GM23338 (cell line): ENCODE measurements at regions not wholly inside any gene's neighbourhood (a gene's known extent, or its start where the extent isn't known, plus 50 kb on each side); places are given as distances from the start of the nearest gene placed in this dataset.

Source experiments
- ATAC-seq: fragments of 200-7000 bp; cut with Tn5 transposase; 3 replicates; pipeline ENCODE4 v1.9.1; 2020
- DNase-seq: peaks from one replicate; pipeline ENCODE4 v3.0.0-alpha.2; 2015; ENCODE audit warnings: low spot score
- H2AFZ ChIP-seq: fragments of 200-600 bp; sonication (generic); 2 replicates; pipeline ENCODE4 v1.8.0; 2016; ENCODE audit warnings: antibody characterized with exemption, mild to moderate bottlenecking, moderate library complexity
- H3F3A ChIP-seq: fragments of 200-600 bp; sonication (generic); replicated peaks from 2 replicates; pipeline ENCODE4 v1.8.0; 2017; ENCODE audit warnings: antibody characterized with exemption, mixed run types, low read depth
- H3K27ac ChIP-seq: fragments of 200-600 bp; sonication (generic); 2 replicates; pipeline ENCODE4 v1.6.1; 2016; ENCODE audit warnings: low read depth
- H3K27me3 ChIP-seq: fragments of 200-600 bp; sonication (generic); 2 replicates; pipeline ENCODE4 v1.8.0; 2016; ENCODE audit warnings: mild to moderate bottlenecking, mixed run types, moderate library complexity; ENCODE audit not compliant: insufficient read depth
- H3K36me3 ChIP-seq: fragments of 200-600 bp; sonication (generic); 2 replicates; pipeline ENCODE4 v1.8.0; 2016; ENCODE audit warnings: mild to moderate bottlenecking; ENCODE audit not compliant: insufficient read depth
- H3K4me1 ChIP-seq: fragments of 200-600 bp; sonication (generic); 2 replicates; pipeline ENCODE4 v1.8.0; 2016; ENCODE audit warnings: mild to moderate bottlenecking, moderate library complexity; ENCODE audit not compliant: insufficient read depth
- H3K4me2 ChIP-seq: fragments of 200-600 bp; sonication (generic); 2 replicates; pipeline ENCODE4 v1.7.1; 2017; ENCODE audit warnings: mixed run types
- H3K4me3 ChIP-seq: fragments of 200-600 bp; sonication (generic); 2 replicates; pipeline ENCODE4 v1.6.1; 2016; ENCODE audit warnings: mixed run types
- H3K79me2 ChIP-seq: fragments of 200-600 bp; sonication (generic); replicated peaks from 2 replicates; pipeline ENCODE4 v1.8.0; 2017; ENCODE audit warnings: mild to moderate bottlenecking; ENCODE audit not compliant: insufficient read depth
- H3K9me2 ChIP-seq: fragments of 200-600 bp; sonication (generic); 2 replicates; pipeline ENCODE4 v1.8.0; 2017; ENCODE audit not compliant: insufficient read depth
- H4K20me1 ChIP-seq: fragments of 200-600 bp; sonication (generic); replicated peaks from 2 replicates; pipeline ENCODE4 v1.8.0; 2017; ENCODE audit warnings: mild to moderate bottlenecking; ENCODE audit not compliant: insufficient read depth
- H3K27ac Mint-ChIP-seq: 2 replicates; pipeline ENCODE4 v1.8.0; 2020; ENCODE audit warnings: inconsistent platforms, mild to moderate bottlenecking, moderate library complexity, mixed read lengths
- H3K27me3 Mint-ChIP-seq: 3 replicates; pipeline ENCODE4 v1.8.0; 2022; ENCODE audit warnings: low read depth, mild to moderate bottlenecking, moderate library complexity, mixed read lengths, inconsistent platforms; ENCODE audit not compliant: insufficient read depth, poor library complexity
- H3K36me3 Mint-ChIP-seq: 3 replicates; pipeline ENCODE4 v1.8.0; 2021; ENCODE audit warnings: low read depth, mild to moderate bottlenecking, inconsistent platforms, moderate library complexity, mixed read lengths
- H3K4me1 Mint-ChIP-seq: 3 replicates; pipeline ENCODE4 v1.8.0; 2020; ENCODE audit warnings: mild to moderate bottlenecking, inconsistent platforms, mixed read lengths
- H3K4me3 Mint-ChIP-seq: 3 replicates; pipeline ENCODE4 v1.8.0; 2021; ENCODE audit warnings: moderate library complexity, mild to moderate bottlenecking, inconsistent platforms, mixed read lengths
- H3K9me3 Mint-ChIP-seq: 3 replicates; pipeline ENCODE4 v1.8.0; 2020; ENCODE audit warnings: moderate library complexity, mild to moderate bottlenecking, inconsistent platforms, mixed read lengths
- CREB1 ChIP-seq: fragments of 250-450 bp; sonication (Bioruptor Pico); IDR thresholded peaks from 2 replicates; pipeline ENCODE4 v1.5.0; 2020; ENCODE audit warnings: low read depth, mild to moderate bottlenecking, moderate library complexity
- EZH2 ChIP-seq: fragments of 200-600 bp; sonication (generic); IDR thresholded peaks from one replicate; pipeline ENCODE4 v1.8.0; 2017; ENCODE audit warnings: antibody characterized with exemption, mild to moderate bottlenecking, low read depth; ENCODE audit not compliant: unreplicated experiment
- JUNB ChIP-seq: IDR thresholded peaks from one replicate; pipeline ENCODE4 v1.6.1; 2016; ENCODE audit warnings: antibody characterized with exemption; ENCODE audit not compliant: unreplicated experiment
- NANOG ChIP-seq: IDR thresholded peaks from 2 replicates; pipeline ENCODE4 v1.6.1; 2016; ENCODE audit warnings: antibody characterized with exemption, borderline replicate concordance
- STAT1 ChIP-seq: IDR thresholded peaks from one replicate; pipeline ENCODE4 v1.6.1; 2016; ENCODE audit warnings: antibody characterized with exemption; ENCODE audit not compliant: unreplicated experiment
- ZNF114 ChIP-seq: fragments of 250-450 bp; sonication (Bioruptor Pico); IDR thresholded peaks from 2 replicates; pipeline ENCODE4 v1.5.0; 2020; ENCODE audit warnings: mild to moderate bottlenecking, moderate library complexity
- ZNF331 ChIP-seq: fragments of 250-450 bp; sonication (Bioruptor Pico); IDR thresholded peaks from 2 replicates; pipeline ENCODE4 v1.5.0; 2020; ENCODE audit warnings: low read depth, mild to moderate bottlenecking, moderate library complexity
- TF ChIP-seq, protein P1 (sequence below): IDR thresholded peaks from 2 replicates; pipeline ENCODE4 v1.6.1; 2016; ENCODE audit warnings: antibody characterized with exemption
- TF ChIP-seq, protein P2 (sequence below): IDR thresholded peaks from one replicate; pipeline ENCODE4 v1.6.1; 2018; ENCODE audit warnings: antibody characterized with exemption; ENCODE audit not compliant: unreplicated experiment

DNA sequence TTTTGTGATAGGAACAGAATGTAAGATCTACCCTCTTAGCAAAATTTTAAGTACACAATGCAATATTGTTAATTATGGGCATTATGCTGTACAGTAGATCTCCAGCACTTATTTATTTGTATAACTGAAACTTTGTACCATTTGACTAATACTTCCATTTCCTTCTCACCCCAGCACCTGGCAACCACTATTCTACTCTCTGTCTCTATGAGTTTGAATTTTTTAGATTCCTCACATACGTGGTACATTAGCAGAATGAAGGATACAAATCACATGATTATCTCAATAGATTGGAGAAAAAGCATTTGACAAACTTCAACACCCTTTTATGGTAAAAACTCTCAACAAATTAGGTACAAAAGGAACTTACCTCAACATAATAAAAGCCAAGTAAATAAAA lies 90.3 kb upstream of the DLX6 start:
- no peaks in the 10 kb centered on the region for H3F3A ChIP-seq
- no peak overlapping the region for H3K27ac ChIP-seq
- no peak overlapping the region for H3K4me3 ChIP-seq
- H3K36me3 Mint-ChIP-seq: no peaks in the 10 kb centered on the region
- H3K27ac Mint-ChIP-seq: no peak overlapping the region
- no peak overlapping the region for H2AFZ ChIP-seq
- no peak overlapping the region for H3K4me2 ChIP-seq
- DNase-seq (no peak), ATAC-seq (no peak)
- H3K36me3 ChIP-seq: no peaks in the 10 kb centered on the region
- H3K9me3 Mint-ChIP-seq: no peaks in the 10 kb centered on the region
- H3K9me2 ChIP-seq: no peaks in the 10 kb centered on the region
- H3K79me2 ChIP-seq: no peaks in the 10 kb centered on the region
- H3K4me1 ChIP-seq: peaks cover 2% of the 10 kb centered on the region
- no peaks in the 10 kb centered on the region for H4K20me1 ChIP-seq
- no peak for TF ChIP-seq EZH2
- TF ChIP-seq, protein P1, sequence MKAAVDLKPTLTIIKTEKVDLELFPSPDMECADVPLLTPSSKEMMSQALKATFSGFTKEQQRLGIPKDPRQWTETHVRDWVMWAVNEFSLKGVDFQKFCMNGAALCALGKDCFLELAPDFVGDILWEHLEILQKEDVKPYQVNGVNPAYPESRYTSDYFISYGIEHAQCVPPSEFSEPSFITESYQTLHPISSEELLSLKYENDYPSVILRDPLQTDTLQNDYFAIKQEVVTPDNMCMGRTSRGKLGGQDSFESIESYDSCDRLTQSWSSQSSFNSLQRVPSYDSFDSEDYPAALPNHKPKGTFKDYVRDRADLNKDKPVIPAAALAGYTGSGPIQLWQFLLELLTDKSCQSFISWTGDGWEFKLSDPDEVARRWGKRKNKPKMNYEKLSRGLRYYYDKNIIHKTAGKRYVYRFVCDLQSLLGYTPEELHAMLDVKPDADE: no peak
- no peak for TF ChIP-seq CREB1 (CRISPR knock-in tag)
- TF ChIP-seq ZNF331: no peak
- TF ChIP-seq NANOG: no peak
- TF ChIP-seq JUNB: no peak
- TF ChIP-seq STAT1: no peak
- no peak for TF ChIP-seq ZNF114 (CRISPR knock-in tag)
- H3K27me3 ChIP-seq: no peaks in the 10 kb centered on the region
- no peaks in the 10 kb centered on the region for H3K4me1 Mint-ChIP-seq
- no peaks in the 10 kb centered on the region for H3K27me3 Mint-ChIP-seq
- H3K4me3 Mint-ChIP-seq: no peak overlapping the region

DNA sequence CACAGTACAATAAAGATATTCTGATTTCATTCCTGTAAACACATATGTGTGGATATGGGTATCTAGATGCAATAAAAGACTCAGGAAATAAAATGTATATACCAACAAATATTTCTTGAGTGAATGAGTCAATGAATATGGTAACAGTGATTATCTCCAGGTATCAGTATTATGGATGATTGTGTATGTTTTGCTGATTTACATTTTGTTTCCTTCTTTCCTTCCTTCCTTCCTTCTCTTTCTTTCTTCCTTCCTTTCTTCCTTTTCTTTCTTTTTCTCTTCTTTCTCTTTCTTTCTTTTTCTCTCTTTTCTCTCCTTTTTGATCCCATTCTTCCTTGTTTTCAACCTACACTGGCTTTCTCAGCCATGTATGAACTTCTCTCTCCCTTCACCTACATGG lies 85.3 kb upstream of the DLX6 start:
- Histone ChIP-seq H3K36me3 (no peaks in the 10 kb centered on the region), H3K4me3 (no peak overlapping the region), H3K27me3 (no peaks in the 10 kb centered on the region), H3K27ac (no peak overlapping the region), H2AFZ (no peak overlapping the region; the same call in 1 of the 2 replicates), H3K4me1 (peaks cover 25% of the 10 kb centered on the region), H4K20me1 (no peaks in the 10 kb centered on the region), H3F3A (no peaks in the 10 kb centered on the region), H3K9me2 (no peaks in the 10 kb centered on the region), H3K4me2 (no peak overlapping the region; the same call in 1 of the 2 replicates), H3K79me2 (no peaks in the 10 kb centered on the region)
- H3K27me3 Mint-ChIP-seq: peaks cover 2% of the 10 kb centered on the region
- ATAC-seq: no peak
- no peaks in the 10 kb centered on the region for H3K36me3 Mint-ChIP-seq
- no peak for DNase-seq
- no peak overlapping the region for H3K4me3 Mint-ChIP-seq
- no peak for TF ChIP-seq EZH2
- no peak for TF ChIP-seq JUNB
- TF ChIP-seq STAT1: no peak
- TF ChIP-seq, protein P2, sequence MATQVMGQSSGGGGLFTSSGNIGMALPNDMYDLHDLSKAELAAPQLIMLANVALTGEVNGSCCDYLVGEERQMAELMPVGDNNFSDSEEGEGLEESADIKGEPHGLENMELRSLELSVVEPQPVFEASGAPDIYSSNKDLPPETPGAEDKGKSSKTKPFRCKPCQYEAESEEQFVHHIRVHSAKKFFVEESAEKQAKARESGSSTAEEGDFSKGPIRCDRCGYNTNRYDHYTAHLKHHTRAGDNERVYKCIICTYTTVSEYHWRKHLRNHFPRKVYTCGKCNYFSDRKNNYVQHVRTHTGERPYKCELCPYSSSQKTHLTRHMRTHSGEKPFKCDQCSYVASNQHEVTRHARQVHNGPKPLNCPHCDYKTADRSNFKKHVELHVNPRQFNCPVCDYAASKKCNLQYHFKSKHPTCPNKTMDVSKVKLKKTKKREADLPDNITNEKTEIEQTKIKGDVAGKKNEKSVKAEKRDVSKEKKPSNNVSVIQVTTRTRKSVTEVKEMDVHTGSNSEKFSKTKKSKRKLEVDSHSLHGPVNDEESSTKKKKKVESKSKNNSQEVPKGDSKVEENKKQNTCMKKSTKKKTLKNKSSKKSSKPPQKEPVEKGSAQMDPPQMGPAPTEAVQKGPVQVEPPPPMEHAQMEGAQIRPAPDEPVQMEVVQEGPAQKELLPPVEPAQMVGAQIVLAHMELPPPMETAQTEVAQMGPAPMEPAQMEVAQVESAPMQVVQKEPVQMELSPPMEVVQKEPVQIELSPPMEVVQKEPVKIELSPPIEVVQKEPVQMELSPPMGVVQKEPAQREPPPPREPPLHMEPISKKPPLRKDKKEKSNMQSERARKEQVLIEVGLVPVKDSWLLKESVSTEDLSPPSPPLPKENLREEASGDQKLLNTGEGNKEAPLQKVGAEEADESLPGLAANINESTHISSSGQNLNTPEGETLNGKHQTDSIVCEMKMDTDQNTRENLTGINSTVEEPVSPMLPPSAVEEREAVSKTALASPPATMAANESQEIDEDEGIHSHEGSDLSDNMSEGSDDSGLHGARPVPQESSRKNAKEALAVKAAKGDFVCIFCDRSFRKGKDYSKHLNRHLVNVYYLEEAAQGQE: no peak
- no peak for TF ChIP-seq CREB1 (CRISPR knock-in tag)
- no peak for TF ChIP-seq ZNF331
- TF ChIP-seq, protein P1: no peak
- H3K27ac Mint-ChIP-seq: no peak overlapping the region
- H3K4me1 Mint-ChIP-seq: peaks cover 18% of the 10 kb centered on the region
- no peaks in the 10 kb centered on the region for H3K9me3 Mint-ChIP-seq
